Adrenal gland (tissue), 9 donors: ENCODE measurements at regions not wholly inside any gene's neighbourhood (a gene's known extent, or its start where the extent isn't known, plus 50 kb on each side); places are given as distances from the start of the nearest gene placed in this dataset.

Experiments
- DNase-seq, 7 donors: peaks; one replicate each; pipeline ENCODE4 v3.0.0-alpha.2; 2019 to 2020
- H3K27ac ChIP-seq, 5 donors: fragments of 200-600 bp; sonication (generic) in 4 of 5; 1 replicate in 3 of 5; 2 replicates in 2 of 5; pipeline versions ENCODE4 v1.5.1 to v1.8.0; 2016 to 2020; ENCODE audit warnings: mild to moderate bottlenecking in 1 of 5
- H3K27me3 ChIP-seq: fragments of 200-600 bp; 2 replicates; pipeline ENCODE4 v1.8.0; 2021
- H3K36me3 ChIP-seq, 2 donors: fragments of 200-600 bp; replicated peaks in 1 of 2; 1 replicate in 1 of 2; 2 replicates in 1 of 2; pipeline versions ENCODE4 v1.5.1 to v1.8.0; 2018 to 2022
- H3K4me1 ChIP-seq, 2 donors: fragments of 200-600 bp; replicated peaks in 1 of 2; 1 replicate in 1 of 2; 2 replicates in 1 of 2; pipeline versions ENCODE4 v1.5.1 to v1.8.0; 2018 to 2021
- H3K4me3 ChIP-seq, 4 donors: fragments of 200-600 bp; sonication (generic) in 3 of 4; one replicate each; pipeline ENCODE4 v1.5.1; 2016 to 2018
- H3K9me3 ChIP-seq, 3 donors: fragments of 200-600 bp; sonication (generic) in 1 of 3; replicated peaks in 1 of 3; 1 replicate in 2 of 3; 2 replicates in 1 of 3; pipeline versions ENCODE4 v1.5.1 to v1.8.0; 2016 to 2021
- CTCF ChIP-seq, 6 experiments: fragments of 450-650 bp in 4 of 6; fragments of 200-600 bp in 2 of 6; sonication (generic) in 1 of 6; IDR thresholded peaks; 1 replicate in 5 of 6; 2 replicates in 1 of 6; pipeline versions ENCODE4 v1.5.1 to v1.8.0; 2016 to 2021; ENCODE audit warnings: antibody characterized with exemption in 6 of 6, mild to moderate bottlenecking in 2 of 6, moderate library complexity in 1 of 6
- POLR2A ChIP-seq, 2 donors: fragments of 450-650 bp; IDR thresholded peaks; one replicate each; pipeline ENCODE4 v1.6.1; 2017; ENCODE audit warnings: antibody characterized with exemption in 2 of 2, mild to moderate bottlenecking in 2 of 2, moderate library complexity in 1 of 2
- whole genome bisulfite sequencing, 4 donors: extraction: QIAGEN DNeasy Blood & Tissue Kit in 2 of 4; methylation state at CpG; one replicate each; pipeline versions ENCODE4 v1.1.5 to v1.1.7; 2013 to 2017; 5-methylcytosine and 5-hydroxymethylcytosine counted together
- intact Hi-C, 2 donors: fragments of 100-400 bp; cut with DNase I; formaldehyde crosslinking; loops; one replicate each; pipeline versions ENCODE4 v1.14.1 to v1.15.0; 2022 to 2023
- donor health status: healthy with polysubstance abuse.
- donor health status: Bipolar disorder and iron deficiency.
- donor health status: DM: yes; HTN: yes; CAD: no.
- donor health status: DM: no; HTN: no; CAD: no.
- donor health status: DM: no; HTN: no; CAD: no.

GRCh38 chr2:151180123-151180522 lies 81.5 kb downstream of the RBM43 start:
- DNase-seq: no peak
- 65 to 83% (median 78%) methylated on average over 3 of the region's 3 CpGs for WGBS, 4 donors
- intact Hi-C loops: no loop called here

GRCh38 chr2:151178207-151178606 lies 83.5 kb downstream of the RBM43 start:
- no peaks in the 10 kb centered on the region for H3K27me3 ChIP-seq
- no peak overlapping the region for H3K4me3 ChIP-seq
- no peaks in the 10 kb centered on the region for H3K36me3 ChIP-seq
- WGBS, 4 donors: 81 to 86% (median 82%) methylated on average over 5 of the region's 5 CpGs
- TF ChIP-seq CTCF (IDR thresholded peaks at IDR 0.05) (no peak), POLR2A (IDR thresholded peaks at IDR 0.05) (no peak)
- intact Hi-C loops: no loop called here
- no peaks in the 10 kb centered on the region for H3K4me1 ChIP-seq
- H3K27ac ChIP-seq: no peak overlapping the region
- no peak for DNase-seq
- H3K9me3 ChIP-seq: no peaks in the 10 kb centered on the region

More at GRCh38 chr2:151180123-151180522, 81.5 kb downstream of the RBM43 start:
- Histone ChIP-seq H3K27ac (no peak overlapping the region), H3K4me1 (no peaks in the 10 kb centered on the region), H3K27me3 (no peaks in the 10 kb centered on the region), H3K4me3 (no peak overlapping the region), H3K9me3 (no peaks in the 10 kb centered on the region), H3K36me3 (no peaks in the 10 kb centered on the region)
- TF ChIP-seq CTCF (IDR thresholded peaks at IDR 0.05): no peak
- no peak for TF ChIP-seq POLR2A (IDR thresholded peaks at IDR 0.05)

GRCh38 chr2:151177756-151178155 lies 83.9 kb downstream of the RBM43 start:
- WGBS, 4 donors: 94 to 96% (median 95%) methylated on average over 4 of the region's 4 CpGs
- Histone ChIP-seq H3K9me3 (no peaks in the 10 kb centered on the region), H3K4me3 (no peak overlapping the region), H3K4me1 (no peaks in the 10 kb centered on the region), H3K36me3 (no peaks in the 10 kb centered on the region), H3K27me3 (no peaks in the 10 kb centered on the region), H3K27ac (no peak overlapping the region)
- TF ChIP-seq CTCF (IDR thresholded peaks at IDR 0.05): no peak
- TF ChIP-seq POLR2A (IDR thresholded peaks at IDR 0.05): no peak
- DNase-seq: no peak
- intact Hi-C loops: no loop called here

- WGBS, 4 donors: 77 to 91% (median 80%) methylated on average over 3 of the region's 3 CpGs
- Histone ChIP-seq H3K4me3 (no peak overlapping the region), H3K27ac (no peak overlapping the region), H3K36me3 (no peaks in the 10 kb centered on the region), H3K27me3 (no peaks in the 10 kb centered on the region), H3K4me1 (no peaks in the 10 kb centered on the region), H3K9me3 (no peaks in the 10 kb centered on the region)
- intact Hi-C loops: no loop called here
- no peak for DNase-seq
- TF ChIP-seq POLR2A (IDR thresholded peaks at IDR 0.05) (no peak), CTCF (IDR thresholded peaks at IDR 0.05) (no peak)
These were observed 85.0 kb downstream of the RBM43 start for GRCh38 chr2:151176661-151177060.
